ENCODE measurements at regions not wholly inside any gene's neighbourhood (a gene's known extent, or its start where the extent isn't known, plus 50 kb on each side); places are given as distances from the start of the nearest gene placed in this dataset.
"Not testable (repeated sequence)": the region's sequence is repeated elsewhere in the genome, so short reads cannot be mapped to it uniquely, and the experiment has no call there.

GRCh38 chr2:35168351-35168750 is 1187.2 kb upstream of the CRIM1 start:
- DNase-seq (ENCODE audit: low read depth in 2 of 2): no peak

GRCh38 chr2:35163948-35164347 is 1191.6 kb upstream of the CRIM1 start:
- DNase-seq (ENCODE audit: low read depth in 2 of 2): no peak

- no peak for DNase-seq (ENCODE audit: low read depth in 2 of 2)
These were observed 1194.7 kb upstream of the CRIM1 start for GRCh38 chr2:35160871-35161270.

GRCh38 chr2:35125871-35126270 is 1229.7 kb upstream of the CRIM1 start:
- DNase-seq (ENCODE audit: low read depth in 2 of 2): no peak

GRCh38 chr2:35125278-35125677 is 1230.3 kb upstream of the CRIM1 start:
- no peak for DNase-seq (ENCODE audit: low read depth in 2 of 2)

GRCh38 chr2:35116151-35116550 is 1239.4 kb upstream of the CRIM1 start:
- DNase-seq (ENCODE audit: low read depth in 2 of 2): no peak

GRCh38 chr2:35114765-35115164 is 1240.8 kb upstream of the CRIM1 start:
- DNase-seq (ENCODE audit: low read depth in 2 of 2): no peak

GRCh38 chr2:35112367-35112766 is 1243.2 kb upstream of the CRIM1 start:
- DNase-seq (ENCODE audit: low read depth in 2 of 2): not testable (repeated sequence)

GRCh38 chr2:35104309-35104708 is 1251.3 kb upstream of the CRIM1 start:
- DNase-seq (ENCODE audit: low read depth in 2 of 2): no peak

GRCh38 chr2:35099342-35099741 is 1256.2 kb upstream of the CRIM1 start:
- no peak for DNase-seq (ENCODE audit: low read depth in 2 of 2)

- DNase-seq (ENCODE audit: low read depth in 2 of 2): no peak
These were observed 1273.5 kb upstream of the CRIM1 start for GRCh38 chr2:35082072-35082471.

- no peak for DNase-seq (ENCODE audit: low read depth in 2 of 2)
These were observed 1274.0 kb upstream of the CRIM1 start for GRCh38 chr2:35081622-35082015.

- no peak for DNase-seq (ENCODE audit: low read depth in 2 of 2)
These were observed 1274.5 kb upstream of the CRIM1 start for GRCh38 chr2:35081001-35081621.

GRCh38 chr2:35080231-35080910 is 1275.2 kb upstream of the CRIM1 start:
- DNase-seq (ENCODE audit: low read depth in 2 of 2): no peak

- no peak for DNase-seq (ENCODE audit: low read depth in 2 of 2)
These were observed 1288.2 kb upstream of the CRIM1 start for GRCh38 chr2:35067420-35067819.

GRCh38 chr2:35063836-35064235 is 1291.7 kb upstream of the CRIM1 start:
- no peak for DNase-seq (ENCODE audit: low read depth in 2 of 2)

GRCh38 chr2:35035883-35036282 is 1319.7 kb upstream of the CRIM1 start:
- no peak for DNase-seq (ENCODE audit: low read depth in 2 of 2)

GRCh38 chr2:35033748-35034147 is 1321.8 kb upstream of the CRIM1 start:
- DNase-seq (ENCODE audit: low read depth in 2 of 2): no peak

- no peak for DNase-seq (ENCODE audit: low read depth in 2 of 2)
These were observed 1332.0 kb upstream of the CRIM1 start for GRCh38 chr2:35023545-35023944.

- DNase-seq (ENCODE audit: low read depth in 2 of 2): no peak
These were observed 1355.1 kb upstream of the CRIM1 start for GRCh38 chr2:35000453-35000852.

GRCh38 chr2:34998741-34999140 is 1356.8 kb upstream of the CRIM1 start:
- no peak for DNase-seq (ENCODE audit: low read depth in 2 of 2)

GRCh38 chr2:34997779-34998178 is 1357.8 kb upstream of the CRIM1 start:
- no peak for DNase-seq (ENCODE audit: low read depth in 2 of 2)

- DNase-seq (ENCODE audit: low read depth in 2 of 2): no peak
These were observed 1360.4 kb upstream of the CRIM1 start for GRCh38 chr2:34995196-34995595.

Data from stimulated activated CD4-positive, alpha-beta T cell treated with anti-CD3 and anti-CD28 coated beads, Interleukin-4, amount 100 ng/mL, for 48 hours (primary cell).